Gastrocnemius medialis (tissue), 4 donors: ENCODE measurements at regions not wholly inside any gene's neighbourhood (a gene's known extent, or its start where the extent isn't known, plus 50 kb on each side); places are given as distances from the start of the nearest gene placed in this dataset.

Source experiments
- POLR2A ChIP-seq, 2 donors: fragments of 450-650 bp; IDR thresholded peaks; one replicate each; pipeline ENCODE4 v1.6.1; 2017; ENCODE audit warnings: antibody characterized with exemption in 2 of 2, mild to moderate bottlenecking in 2 of 2, moderate library complexity in 2 of 2
- TF ChIP-seq, protein P1 (sequence below), 5 experiments: fragments of 450-650 bp in 3 of 5; fragments of 200-600 bp in 2 of 5; sonication (generic) in 2 of 5; IDR thresholded peaks in 4 of 5; conservative IDR thresholded peaks in 1 of 5; 1 replicate in 4 of 5; 2 replicates in 1 of 5; pipeline ENCODE4 v1.5.1; 2016 to 2019; ENCODE audit warnings: antibody characterized with exemption in 5 of 5, mild to moderate bottlenecking in 3 of 5, moderate library complexity in 3 of 5

DNA sequence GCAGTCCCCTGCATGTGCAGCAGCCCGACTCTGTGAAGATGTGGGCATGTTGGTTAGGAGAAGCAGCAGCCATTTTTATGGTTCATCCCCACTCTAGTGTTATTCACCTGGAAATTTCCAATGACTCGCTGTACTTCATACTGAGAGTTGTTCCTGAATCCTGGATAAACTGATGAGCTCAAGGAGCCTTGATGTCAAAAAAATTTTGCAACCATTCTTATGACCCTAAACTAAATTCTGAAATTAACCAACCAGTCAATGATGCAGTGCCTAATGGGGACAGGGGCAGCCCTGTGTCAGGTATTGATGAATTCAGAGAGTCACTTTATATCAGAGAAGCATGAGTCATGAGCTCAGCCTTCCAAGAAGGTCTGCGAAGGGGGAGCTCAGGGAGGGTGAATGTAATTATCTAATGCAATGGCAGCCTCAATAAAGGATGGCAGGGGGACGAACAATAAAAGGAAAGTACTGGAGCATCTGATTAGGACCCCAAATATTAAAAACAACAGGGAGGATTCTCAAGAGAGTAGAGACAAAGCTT is 108.4 kb upstream of the VEPH1 start:
- no peak for TF ChIP-seq POLR2A (IDR thresholded peaks at IDR 0.05)
- TF ChIP-seq, protein P1, sequence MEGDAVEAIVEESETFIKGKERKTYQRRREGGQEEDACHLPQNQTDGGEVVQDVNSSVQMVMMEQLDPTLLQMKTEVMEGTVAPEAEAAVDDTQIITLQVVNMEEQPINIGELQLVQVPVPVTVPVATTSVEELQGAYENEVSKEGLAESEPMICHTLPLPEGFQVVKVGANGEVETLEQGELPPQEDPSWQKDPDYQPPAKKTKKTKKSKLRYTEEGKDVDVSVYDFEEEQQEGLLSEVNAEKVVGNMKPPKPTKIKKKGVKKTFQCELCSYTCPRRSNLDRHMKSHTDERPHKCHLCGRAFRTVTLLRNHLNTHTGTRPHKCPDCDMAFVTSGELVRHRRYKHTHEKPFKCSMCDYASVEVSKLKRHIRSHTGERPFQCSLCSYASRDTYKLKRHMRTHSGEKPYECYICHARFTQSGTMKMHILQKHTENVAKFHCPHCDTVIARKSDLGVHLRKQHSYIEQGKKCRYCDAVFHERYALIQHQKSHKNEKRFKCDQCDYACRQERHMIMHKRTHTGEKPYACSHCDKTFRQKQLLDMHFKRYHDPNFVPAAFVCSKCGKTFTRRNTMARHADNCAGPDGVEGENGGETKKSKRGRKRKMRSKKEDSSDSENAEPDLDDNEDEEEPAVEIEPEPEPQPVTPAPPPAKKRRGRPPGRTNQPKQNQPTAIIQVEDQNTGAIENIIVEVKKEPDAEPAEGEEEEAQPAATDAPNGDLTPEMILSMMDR (IDR thresholded peaks at IDR 0.05 in 4 of 5, conservative IDR thresholded peaks at IDR 0.05 in 1 of 5), result no peak
